Loucy (cell line): ENCODE measurements at regions not wholly inside any gene's neighbourhood (a gene's known extent, or its start where the extent isn't known, plus 50 kb on each side); places are given as distances from the start of the nearest gene placed in this dataset.

ENCODE experiments used
- CTCF ChIP-seq: fragments of 200-600 bp; sonication (generic); conservative IDR thresholded peaks from 2 replicates; pipeline ENCODE4 v1.5.1; 2014; ENCODE audit warnings: mild to moderate bottlenecking, antibody characterized with exemption, low read length
- EZH2phosphoT487 ChIP-seq: fragments of 200-600 bp; IDR thresholded peaks from 2 replicates; pipeline ENCODE4 v1.6.1; 2018; ENCODE audit warnings: antibody characterized with exemption, mild to moderate bottlenecking, moderate library complexity, borderline replicate concordance

GRCh38 chr2:183488421-183488820 is 364.2 kb downstream of the NUP35 start:
- no peak for TF ChIP-seq EZH2phosphoT487
- no peak for TF ChIP-seq CTCF
